ENCODE measurements at regions not wholly inside any gene's neighbourhood (a gene's known extent, or its start where the extent isn't known, plus 50 kb on each side); places are given as distances from the start of the nearest gene placed in this dataset.

DNA sequence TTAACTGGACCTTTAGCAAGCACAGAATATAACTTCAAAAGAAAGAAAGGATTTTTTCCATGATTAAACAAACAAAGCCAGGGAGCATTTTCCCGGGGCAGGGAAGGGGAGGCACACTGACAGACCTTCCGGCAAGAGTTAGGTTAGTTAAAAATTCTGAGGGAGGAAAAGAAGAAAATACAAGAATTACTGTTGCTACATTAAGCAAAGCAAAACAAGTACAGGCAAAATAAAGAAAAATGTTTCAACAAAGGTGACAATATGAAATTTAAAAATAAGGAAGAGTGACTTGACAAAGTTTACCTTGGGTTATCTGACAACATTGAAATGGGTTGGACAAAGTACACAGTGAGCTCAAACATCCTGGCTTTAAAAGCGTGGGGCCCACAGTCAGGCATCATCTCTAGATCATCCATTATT lies 51.5 kb downstream of the KLF12 start:
- no peak for TF ChIP-seq POLR2A (IDR thresholded peaks at IDR 0.05; ENCODE audit: low read length)
- no peak for TF ChIP-seq GATA1 (IDR thresholded peaks at IDR 0.05; ENCODE audit: low read depth, low read length)
